ENCODE measurements at regions not wholly inside any gene's neighbourhood (a gene's known extent, or its start where the extent isn't known, plus 50 kb on each side); places are given as distances from the start of the nearest gene placed in this dataset.

DNA sequence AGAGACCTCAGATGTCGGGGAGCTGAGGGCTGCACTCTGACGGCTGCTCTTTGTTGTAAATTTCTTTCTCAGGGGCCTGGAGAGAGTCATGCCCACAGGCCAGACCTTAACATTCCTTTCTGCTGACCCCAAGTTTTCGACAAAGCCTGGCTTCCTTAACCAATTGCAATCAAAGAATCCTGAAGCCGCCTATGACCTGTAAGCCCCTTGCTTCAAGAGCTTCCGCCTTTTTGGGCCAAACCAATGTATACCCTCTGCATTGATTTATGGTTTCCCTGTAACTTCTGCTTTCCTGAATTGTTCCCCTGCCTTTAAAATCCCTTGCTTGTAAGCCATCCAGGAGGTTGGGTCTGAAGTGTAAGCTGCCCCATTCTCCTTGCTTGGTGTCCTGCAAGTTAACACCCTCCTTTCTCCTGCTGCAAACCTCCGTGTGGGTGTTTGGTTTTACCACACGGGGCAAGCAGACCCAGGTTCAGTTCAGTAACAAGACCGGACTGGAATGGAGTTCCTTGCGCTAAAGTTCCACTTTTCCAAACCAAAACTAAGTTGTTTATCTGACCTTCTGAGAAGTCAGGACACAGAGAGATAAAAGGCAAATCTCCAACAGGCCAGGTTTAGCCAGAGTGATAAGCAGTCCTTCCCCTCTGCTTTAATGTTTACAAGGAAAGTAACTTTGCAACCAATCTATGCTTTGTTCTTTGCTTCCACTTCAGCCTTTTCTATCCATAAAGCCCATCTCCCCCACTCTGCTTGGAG, 141.6 kb downstream of the KCNJ12 start:
- no peak for DNase-seq (ENCODE audit: low read depth)

- no peak for DNase-seq (ENCODE audit: low read depth)
Measured at GRCh38 chr17:21522755-21523336, 146.7 kb downstream of the KCNJ12 start.

- no peak for DNase-seq (ENCODE audit: low read depth)
Measured at GRCh38 chr17:21523497-21524210, 147.5 kb downstream of the KCNJ12 start.

GRCh38 chr17:21524211-21524591, 148.0 kb downstream of the KCNJ12 start:
- no peak for DNase-seq (ENCODE audit: low read depth)

- no peak for DNase-seq (ENCODE audit: low read depth)
Measured at GRCh38 chr17:21525464-21526130, 149.4 kb downstream of the KCNJ12 start.

DNA sequence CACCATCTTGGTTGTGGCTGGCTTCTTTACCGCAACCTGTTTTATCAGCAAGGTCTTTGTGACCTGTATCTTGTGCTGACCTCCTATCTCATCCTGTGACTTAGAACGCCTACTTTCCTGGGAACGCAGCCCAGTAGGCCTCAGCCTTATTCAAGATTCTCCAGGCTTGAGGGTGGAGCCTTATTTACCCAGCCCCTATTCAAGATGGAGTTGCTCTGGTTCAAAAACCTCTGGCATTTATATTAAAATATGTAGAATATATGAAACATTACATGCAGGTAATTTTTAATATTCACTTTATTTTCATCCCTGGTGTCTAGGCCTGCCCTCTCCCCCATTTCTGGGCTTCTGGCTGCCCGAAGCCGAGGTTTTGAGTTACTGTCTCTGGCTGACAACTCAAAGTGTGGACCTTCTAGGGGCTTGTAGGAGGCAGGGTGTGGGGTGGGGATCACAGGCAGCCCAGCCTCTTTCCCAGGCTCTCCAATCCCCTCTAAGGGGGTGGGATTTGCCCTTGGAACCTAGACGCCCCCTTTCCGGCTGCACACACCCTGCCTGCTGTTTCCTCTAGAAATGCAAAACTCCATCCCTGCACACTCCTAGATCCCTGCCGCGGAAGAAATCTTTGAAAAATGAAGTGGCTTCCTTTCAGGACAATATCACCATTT, 152.0 kb downstream of the KCNJ12 start:
- no peak for DNase-seq (ENCODE audit: low read depth)

DNA sequence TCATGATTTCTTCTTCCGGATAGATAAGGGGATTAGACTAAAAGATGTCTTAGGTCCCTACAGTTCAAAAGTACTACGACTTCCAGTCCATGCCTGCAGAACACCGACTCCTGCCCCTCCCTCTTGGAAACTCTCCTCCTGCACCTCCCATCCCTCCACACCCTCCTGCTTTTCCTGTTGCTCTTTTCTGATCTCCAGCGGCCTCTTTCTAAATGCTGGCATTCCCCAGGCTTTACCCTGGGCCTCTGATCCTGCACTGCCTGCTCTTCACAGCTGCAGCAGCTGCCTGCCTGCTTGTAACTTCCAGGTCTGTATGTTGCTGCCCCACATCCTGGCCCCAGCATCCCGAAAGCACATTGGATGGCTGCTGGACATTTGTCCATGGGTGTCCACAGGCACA, 154.2 kb downstream of the KCNJ12 start:
- no peak for DNase-seq (ENCODE audit: low read depth)

- no peak for DNase-seq (ENCODE audit: low read depth)
Measured at GRCh38 chr17:21530841-21531240, 154.7 kb downstream of the KCNJ12 start.

- no peak for DNase-seq (ENCODE audit: low read depth)
Measured at GRCh38 chr17:21532763-21533385, 156.7 kb downstream of the KCNJ12 start.

DNA sequence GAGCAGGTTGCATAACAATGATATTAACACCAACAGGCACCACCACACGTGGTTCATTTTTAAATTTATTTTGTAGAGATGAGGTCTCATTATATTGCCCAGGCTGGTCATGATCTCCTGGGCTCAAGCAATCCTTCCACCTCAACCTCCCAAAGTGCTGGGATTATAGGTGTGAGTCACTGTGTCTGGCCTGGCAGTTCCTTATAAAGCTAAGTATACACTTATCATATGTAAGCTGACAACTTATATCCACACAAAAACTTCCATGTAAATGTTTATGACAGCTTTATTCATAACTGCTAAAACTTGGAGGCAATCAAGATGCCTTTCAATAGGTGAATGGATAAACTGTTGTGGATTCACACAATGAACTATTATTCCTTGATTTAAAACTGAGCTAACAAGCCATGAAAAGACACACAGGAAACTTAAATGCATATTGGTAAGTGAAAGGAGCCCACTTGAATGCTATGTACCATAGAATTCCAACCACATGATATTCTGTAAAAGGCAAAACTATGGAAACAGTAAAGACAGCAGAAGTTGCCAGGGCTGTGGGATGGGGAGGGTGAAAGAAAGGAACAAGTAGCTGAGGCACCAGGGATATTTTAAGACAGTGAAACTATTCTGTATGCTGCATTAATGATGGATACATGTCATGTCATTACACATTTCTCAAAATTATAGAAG, 156.5 kb upstream of the KCNJ18 start:
- no peak for DNase-seq (ENCODE audit: low read depth)

DNA sequence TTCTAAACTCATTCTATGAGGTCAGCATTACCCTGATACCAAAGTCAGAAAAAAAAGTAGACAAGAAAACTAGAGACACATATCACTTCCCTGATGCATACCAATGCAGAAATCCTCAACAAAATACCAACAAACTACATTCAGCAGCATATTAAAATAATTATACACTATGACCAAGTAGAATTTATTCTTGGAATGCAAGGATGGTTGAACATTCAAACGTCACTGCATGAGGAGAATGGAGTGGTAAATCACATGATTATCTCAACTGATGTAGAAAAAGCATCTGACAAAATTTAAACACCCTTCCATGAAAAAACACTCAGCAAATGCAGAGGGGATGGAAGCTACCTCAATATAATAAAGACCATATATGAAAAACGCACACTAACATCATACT, 155.0 kb upstream of the KCNJ18 start:
- DNase-seq (ENCODE audit: low read depth): no peak

GRCh38 chr17:21538615-21539014, 153.7 kb upstream of the KCNJ18 start:
- DNase-seq (ENCODE audit: low read depth): no peak

- no peak for DNase-seq (ENCODE audit: low read depth)
Measured at GRCh38 chr17:21539146-21539545, 153.2 kb upstream of the KCNJ18 start.

DNA sequence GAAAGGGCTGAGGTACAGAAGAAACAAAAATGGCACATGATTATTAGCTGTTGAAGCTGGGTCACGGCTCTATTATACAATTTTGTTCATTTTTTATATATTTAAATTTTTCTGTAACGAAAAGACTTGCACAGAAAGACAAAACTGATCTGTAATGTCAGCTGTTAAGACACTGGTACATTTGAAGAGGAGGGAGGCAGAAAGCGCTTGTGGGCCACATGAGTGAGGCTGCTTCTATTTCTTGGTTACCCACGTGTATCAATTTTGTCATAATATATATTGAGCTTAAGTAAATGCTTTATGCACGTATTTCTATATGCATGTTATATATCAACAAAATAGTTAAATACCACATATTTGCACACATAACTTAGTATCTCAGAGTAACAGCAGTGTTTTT, 151.8 kb upstream of the KCNJ18 start:
- no peak for DNase-seq (ENCODE audit: low read depth)

DNA sequence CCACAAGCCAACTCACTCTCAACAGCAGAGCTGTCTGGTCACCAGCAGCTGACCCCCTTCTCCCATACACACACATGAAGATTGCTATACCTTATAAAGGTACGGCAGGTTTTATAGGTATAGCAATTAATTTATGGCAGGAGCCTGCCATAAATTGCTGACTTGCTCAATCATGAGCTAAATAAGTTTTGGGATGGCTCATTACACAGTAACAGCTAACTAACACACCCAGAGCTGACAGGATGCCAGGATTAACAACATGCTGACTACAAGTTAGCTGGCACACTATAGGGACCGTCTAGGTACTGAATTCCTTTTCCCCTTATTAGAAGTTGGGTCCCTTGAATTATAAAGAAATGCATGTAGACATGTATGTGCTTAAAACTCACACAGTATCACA, 150.3 kb upstream of the KCNJ18 start:
- DNase-seq (ENCODE audit: low read depth): no peak

DNA sequence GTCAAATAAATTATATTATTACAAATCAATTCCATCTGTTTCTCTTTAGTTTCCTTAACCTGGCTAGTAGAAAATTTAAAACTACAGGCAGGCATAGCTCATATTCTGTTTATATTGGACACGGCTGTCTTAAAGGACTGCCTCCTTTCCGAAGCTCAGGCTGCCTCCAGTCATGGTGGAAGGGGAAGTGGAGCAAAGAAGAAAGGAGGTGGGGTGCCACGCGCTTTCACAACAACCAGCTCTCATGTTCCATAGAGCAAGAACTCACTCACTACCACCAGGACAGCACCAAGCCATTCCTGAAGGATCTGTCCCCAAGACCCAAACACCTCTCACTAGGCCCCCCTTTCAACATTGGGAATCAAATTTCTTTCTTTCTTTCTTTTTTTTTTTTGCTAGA, 149.3 kb upstream of the KCNJ18 start:
- DNase-seq (ENCODE audit: low read depth): no peak

DNA sequence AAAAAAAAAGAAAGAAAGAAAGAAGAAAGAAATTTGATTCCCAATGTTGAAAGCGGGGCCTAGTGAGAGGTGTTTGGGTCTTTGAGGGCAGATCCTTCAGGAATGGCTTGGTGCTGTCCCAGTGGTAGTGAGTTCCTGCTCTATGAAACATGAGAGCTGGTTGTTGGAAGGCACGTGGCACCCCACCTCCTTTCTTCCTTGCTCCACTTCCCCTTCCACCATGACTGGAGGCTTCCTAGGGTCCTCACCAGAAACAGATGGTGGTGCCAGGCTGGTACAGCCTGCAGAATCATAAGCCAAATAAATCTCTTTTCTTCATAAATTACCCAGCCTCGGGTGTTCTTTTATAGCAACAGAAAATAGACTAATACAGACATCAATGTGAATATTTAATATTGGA, 147.3 kb upstream of the KCNJ18 start:
- DNase-seq (ENCODE audit: low read depth): no peak

- peak; percentile 27 for DNase-seq (ENCODE audit: low read depth)
Measured at GRCh38 chr17:21548236-21548635, 144.1 kb upstream of the KCNJ18 start.

DNA sequence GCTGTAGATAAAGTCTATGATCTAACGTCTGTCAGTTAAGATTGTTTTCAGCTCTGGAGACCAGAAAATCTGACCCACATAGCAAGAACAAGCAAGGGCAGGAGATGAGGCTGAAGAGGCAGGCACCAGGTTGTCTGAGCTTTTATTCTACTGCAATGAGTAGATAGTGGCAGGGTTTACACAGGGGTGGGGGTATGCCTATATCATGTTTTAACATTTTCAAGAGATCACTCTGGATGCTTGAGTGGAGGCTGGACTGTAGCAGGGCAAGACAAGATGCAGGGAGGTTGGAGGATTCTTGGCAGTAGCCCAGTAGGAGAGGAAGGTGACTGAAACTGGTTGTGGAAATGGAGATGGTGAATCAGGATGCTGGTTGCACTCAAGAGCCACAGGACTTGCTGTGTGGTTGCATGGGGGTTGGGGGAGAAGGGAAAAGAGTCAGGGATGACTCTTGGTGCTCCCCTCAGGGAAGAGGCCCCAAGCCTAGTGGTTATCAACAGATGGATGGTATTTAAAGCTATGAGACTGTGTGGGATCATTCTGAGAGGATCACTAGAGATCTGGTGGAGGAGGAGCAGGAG, 143.1 kb upstream of the KCNJ18 start:
- peak; percentile 73 for DNase-seq (ENCODE audit: low read depth)

- DNase-seq (ENCODE audit: low read depth): peak; percentile 71
Measured at GRCh38 chr17:21550031-21550430, 142.3 kb upstream of the KCNJ18 start.
